ENCODE measurements at regions not wholly inside any gene's neighbourhood (a gene's known extent, or its start where the extent isn't known, plus 50 kb on each side); places are given as distances from the start of the nearest gene placed in this dataset.

DNA sequence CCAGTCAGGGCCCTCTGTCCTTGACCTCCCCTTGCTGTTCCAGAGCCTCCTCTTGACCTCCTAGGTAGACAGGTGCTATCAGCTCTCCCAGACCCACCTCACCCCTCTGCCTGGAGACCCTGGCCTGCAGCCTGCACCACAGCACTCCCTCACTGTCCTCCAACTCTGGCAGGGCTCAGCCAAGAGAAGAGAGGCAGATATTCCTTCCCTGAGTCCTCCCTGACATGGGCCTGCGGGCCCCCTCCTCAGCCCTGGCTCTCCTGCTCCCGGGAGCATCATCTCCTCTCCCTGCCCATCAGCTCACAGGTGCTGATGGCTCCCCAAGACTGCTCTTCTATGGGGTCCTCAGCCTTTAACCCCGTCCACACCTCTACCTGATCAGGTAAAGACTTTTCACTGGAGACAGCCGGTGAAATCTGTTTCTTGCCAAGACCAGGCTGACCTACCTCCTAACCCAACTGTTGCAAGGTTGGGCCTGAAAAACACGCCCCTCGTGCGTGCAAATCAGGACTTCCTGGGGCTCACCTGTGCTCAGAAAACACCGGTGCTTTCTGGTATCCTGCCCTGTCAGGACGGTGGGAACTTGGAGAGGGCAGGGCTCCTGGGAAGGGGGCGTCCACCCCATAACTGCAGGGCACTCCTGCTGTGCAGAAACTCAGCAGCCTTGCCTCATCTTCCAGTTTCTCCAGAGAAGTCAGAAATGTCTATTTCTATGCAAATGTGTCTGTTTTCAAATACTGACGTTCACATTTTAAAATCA lies 160.7 kb downstream of the SHANK2 start:
- TF ChIP-seq POLR2AphosphoS5 (IDR thresholded peaks at IDR 0.05; ENCODE audit: borderline replicate concordance, low read depth, low read length), result no peak
- TF ChIP-seq EZH2 (IDR thresholded peaks at IDR 0.05), result no peak

Data from SK-N-MC (cell line).